CD4-positive, alpha-beta memory T cell (primary cell): ENCODE measurements at regions not wholly inside any gene's neighbourhood (a gene's known extent, or its start where the extent isn't known, plus 50 kb on each side); places are given as distances from the start of the nearest gene placed in this dataset.

Experiments used
- CTCF ChIA-PET: fragments of 350-600 bp; sonication (Branson Sonifier 250); formaldehyde crosslinking; loops from one replicate; lab custom pipeline; 2021; ENCODE audit warnings: inconsistent platforms; ENCODE audit not compliant: partially characterized antibody; lab: Charles Lee
- POLR2A ChIA-PET: fragments of 350-600 bp; sonication (Branson Sonifier 250); formaldehyde crosslinking; loops from one replicate; lab custom pipeline; 2021; ENCODE audit not compliant: partially characterized antibody; lab: Charles Lee
- DNase-seq, 5 donors: peaks; one replicate each; pipeline versions ENCODE4 v3.0.0 to v3.0.0-alpha.2; 2020 to 2022; ENCODE audit warnings: mixed read lengths in 1 of 5
- H3K27ac ChIP-seq: one replicate; pipeline ENCODE4 v1.7.0; 2013; ENCODE audit warnings: low read depth, low read length
- H3K27me3 ChIP-seq: 2 replicates; pipeline ENCODE4 v1.7.0; 2013; ENCODE audit warnings: mild to moderate bottlenecking, low read length, moderate library complexity; ENCODE audit not compliant: insufficient read depth
- H3K36me3 ChIP-seq: 2 replicates; pipeline ENCODE4 v1.7.0; 2013; ENCODE audit warnings: mild to moderate bottlenecking, low read length, moderate library complexity; ENCODE audit not compliant: insufficient read depth
- H3K4me1 ChIP-seq: 2 replicates; pipeline ENCODE4 v1.7.0; 2013; ENCODE audit warnings: mild to moderate bottlenecking, low read length, moderate library complexity; ENCODE audit not compliant: insufficient read depth
- H3K4me3 ChIP-seq, 2 donors: one replicate each; pipeline ENCODE4 v1.7.0; 2013; ENCODE audit warnings: low read length in 2 of 2, mild to moderate bottlenecking in 1 of 2
- H3K9me3 ChIP-seq, 2 donors: one replicate each; pipeline ENCODE4 v1.7.0; 2013; ENCODE audit warnings: low read length in 2 of 2, control low read depth in 1 of 2; ENCODE audit not compliant: control insufficient read depth in 1 of 2
- H3K27ac Mint-ChIP-seq, 7 donors: one replicate each; pipeline ENCODE4 v1.8.0; 2020 to 2021; ENCODE audit warnings: mixed read lengths in 7 of 7, mild to moderate bottlenecking in 6 of 7, inconsistent platforms in 3 of 7, moderate library complexity in 3 of 7
- H3K27me3 Mint-ChIP-seq, 2 donors: one replicate each; pipeline ENCODE4 v1.8.0; 2020 to 2021; ENCODE audit warnings: mixed read lengths in 2 of 2
- H3K36me3 Mint-ChIP-seq, 2 donors: one replicate each; pipeline ENCODE4 v1.8.0; 2020 to 2021; ENCODE audit warnings: mixed read lengths in 2 of 2, inconsistent platforms in 1 of 2, mild to moderate bottlenecking in 1 of 2
- H3K4me1 Mint-ChIP-seq, 4 donors: one replicate each; pipeline ENCODE4 v1.8.0; 2020 to 2021; ENCODE audit warnings: mixed read lengths in 4 of 4, mild to moderate bottlenecking in 1 of 4
- H3K4me3 Mint-ChIP-seq, 8 donors: one replicate each; pipeline ENCODE4 v1.8.0; 2020 to 2021; ENCODE audit warnings: mixed read lengths in 8 of 8, mild to moderate bottlenecking in 7 of 8, moderate library complexity in 6 of 8, inconsistent platforms in 3 of 8
- H3K9me3 Mint-ChIP-seq, 8 donors: one replicate each; pipeline ENCODE4 v1.8.0; 2020 to 2021; ENCODE audit warnings: mixed read lengths in 8 of 8, mild to moderate bottlenecking in 5 of 8, inconsistent platforms in 3 of 8, moderate library complexity in 1 of 8
- intact Hi-C: fragments of 100-400 bp; cut with micrococcal nuclease; formaldehyde crosslinking; loops from one replicate; pipeline ENCODE4 v1.15.1; 2023

DNA sequence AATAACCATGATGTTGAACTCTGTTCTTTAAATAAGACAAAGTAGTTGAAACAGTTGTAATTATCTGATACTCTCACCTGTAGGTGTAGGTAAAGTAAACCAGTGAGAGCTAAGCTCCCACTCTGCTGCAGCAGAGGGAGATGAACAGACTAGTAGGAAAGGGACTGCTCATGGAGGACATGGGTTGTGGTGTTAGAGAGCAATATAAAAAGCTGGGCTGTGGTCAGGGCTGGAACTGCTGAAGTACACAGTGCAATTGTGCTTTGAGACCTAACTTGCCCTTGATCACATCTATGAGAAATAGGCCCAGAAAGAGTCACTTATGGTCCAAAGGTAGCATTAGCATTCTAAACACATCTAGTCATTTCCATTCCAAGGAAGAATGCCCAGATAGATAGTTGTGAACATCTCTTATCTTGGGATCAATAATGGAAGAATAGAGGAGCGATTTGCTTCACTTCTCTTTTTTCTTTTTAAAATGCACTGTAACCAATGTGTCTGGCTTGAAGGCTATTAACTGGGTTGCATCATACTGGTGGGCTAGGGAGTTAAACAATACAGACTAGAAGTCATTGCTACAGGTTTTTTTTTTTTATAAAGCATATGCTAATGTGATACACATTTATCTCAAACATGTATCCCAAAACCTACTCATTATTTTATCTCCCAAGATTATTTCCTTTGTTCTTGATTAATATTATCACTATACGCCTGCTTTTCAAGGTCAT is 251.3 kb upstream of the CENPE start:
- no peak overlapping the region for H3K27ac ChIP-seq
- H3K4me1 Mint-ChIP-seq = no peaks in the 10 kb centered on the region
- no peaks in the 10 kb centered on the region for H3K36me3 ChIP-seq
- H3K36me3 Mint-ChIP-seq = no peaks in the 10 kb centered on the region
- no peak overlapping the region for H3K4me3 ChIP-seq
- CTCF ChIA-PET = no interaction called here
- H3K9me3 ChIP-seq = no peaks in the 10 kb centered on the region
- no peaks in the 10 kb centered on the region for H3K4me1 ChIP-seq
- H3K4me3 Mint-ChIP-seq = no peak overlapping the region
- H3K27me3 ChIP-seq = no peaks in the 10 kb centered on the region
- intact Hi-C loops = no loop called here
- H3K27ac Mint-ChIP-seq = no peak overlapping the region
- no peak for DNase-seq
- POLR2A ChIA-PET = no interaction called here
- peaks cover 0 to 1% of the 10 kb centered on the region in 2 donors for H3K27me3 Mint-ChIP-seq
- peaks cover 0 to 3% (median 0%) of the 10 kb centered on the region in 8 donors for H3K9me3 Mint-ChIP-seq

DNA sequence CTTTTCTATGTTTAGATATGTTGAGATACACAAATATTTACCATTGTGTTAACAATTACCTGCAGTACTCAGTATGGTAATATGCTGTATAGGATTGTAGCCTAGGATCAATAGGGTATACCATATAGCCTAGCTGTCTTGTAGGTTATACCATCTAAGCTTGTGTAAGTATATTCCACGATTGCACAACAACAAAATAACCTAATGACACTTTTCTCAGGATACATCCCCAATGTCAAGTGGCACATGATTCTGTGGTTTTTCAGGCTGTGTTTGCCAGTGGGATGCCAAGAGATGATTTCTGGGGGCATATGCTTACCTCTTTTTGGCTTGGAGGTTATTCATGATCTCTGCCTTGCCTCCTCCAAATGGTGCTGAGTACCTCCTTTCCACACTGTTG is 247.2 kb upstream of the CENPE start:
- Mint-ChIP-seq H3K4me3 (no peak overlapping the region), H3K27ac (no peak overlapping the region), H3K4me1 (no peaks in the 10 kb centered on the region), H3K9me3 (peaks cover 0 to 3% (median 0%) of the 10 kb centered on the region in 8 donors), H3K27me3 (peaks cover 0 to 1% of the 10 kb centered on the region in 2 donors), H3K36me3 (no peaks in the 10 kb centered on the region)
- Histone ChIP-seq H3K9me3 (no peaks in the 10 kb centered on the region), H3K27ac (no peak overlapping the region), H3K4me3 (no peak overlapping the region), H3K27me3 (no peaks in the 10 kb centered on the region), H3K4me1 (no peaks in the 10 kb centered on the region), H3K36me3 (no peaks in the 10 kb centered on the region)
- ChIA-PET POLR2A (no interaction called here), CTCF (interaction anchor here (1.1 kb wide), 1 partner anchor 10 kb away, joined by 3 read pairs; no protein-coding TSS in a partner anchor)
- intact Hi-C loops = no loop called here
- no peak for DNase-seq

DNA sequence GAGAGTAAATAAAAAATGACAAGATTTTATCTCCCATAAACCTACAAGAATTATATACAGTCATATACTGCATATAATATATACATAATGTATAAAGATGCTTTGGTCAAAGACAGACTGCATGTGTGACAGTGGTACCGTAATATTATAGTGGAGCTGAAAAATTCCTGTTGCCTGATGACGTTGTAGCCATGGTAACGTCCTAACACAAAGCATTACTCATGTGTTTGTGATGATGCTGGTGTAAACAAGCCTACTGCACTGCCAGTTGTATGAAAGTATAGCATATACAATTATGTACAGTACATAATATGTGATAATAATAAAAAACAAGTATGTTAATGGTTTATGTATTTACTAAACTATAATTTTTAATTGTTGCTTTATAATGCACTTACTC is 245.2 kb upstream of the CENPE start:
- ChIA-PET CTCF (no interaction called here), POLR2A (no interaction called here)
- no peak overlapping the region for H3K4me3 Mint-ChIP-seq
- peaks cover 0 to 3% (median 0%) of the 10 kb centered on the region in 8 donors for H3K9me3 Mint-ChIP-seq
- DNase-seq = no peak
- no peaks in the 10 kb centered on the region for H3K36me3 Mint-ChIP-seq
- Histone ChIP-seq H3K4me1 (no peaks in the 10 kb centered on the region), H3K27me3 (no peaks in the 10 kb centered on the region), H3K4me3 (no peak overlapping the region), H3K36me3 (no peaks in the 10 kb centered on the region), H3K9me3 (no peaks in the 10 kb centered on the region), H3K27ac (no peak overlapping the region)
- H3K4me1 Mint-ChIP-seq = no peaks in the 10 kb centered on the region
- intact Hi-C loops = no loop called here
- peaks cover 0 to 1% of the 10 kb centered on the region in 2 donors for H3K27me3 Mint-ChIP-seq
- no peak overlapping the region for H3K27ac Mint-ChIP-seq

DNA sequence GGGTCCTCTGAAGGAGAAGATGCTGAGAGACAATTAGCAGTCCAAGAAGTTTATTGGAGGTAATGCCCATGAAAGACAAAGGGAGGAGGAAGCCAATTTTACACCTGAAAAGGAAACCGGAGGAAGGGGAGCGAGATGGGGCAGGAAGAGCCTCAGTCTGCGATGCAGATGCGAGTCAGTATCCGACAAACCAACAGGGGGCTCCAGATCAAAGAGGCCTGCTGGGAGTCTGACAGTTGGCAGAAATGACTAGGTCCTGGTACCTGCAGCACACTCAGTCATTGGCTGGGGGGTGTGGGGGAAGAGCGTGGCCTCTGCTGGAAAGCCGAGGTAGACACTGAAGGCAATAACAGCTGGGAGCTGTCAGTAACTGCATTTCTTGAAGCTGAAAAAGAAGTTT is 231.1 kb upstream of the CENPE start:
- Histone ChIP-seq H3K36me3 (no peaks in the 10 kb centered on the region), H3K9me3 (no peaks in the 10 kb centered on the region), H3K27me3 (no peaks in the 10 kb centered on the region), H3K4me3 (no peak overlapping the region), H3K4me1 (no peaks in the 10 kb centered on the region), H3K27ac (no peak overlapping the region)
- no peaks in the 10 kb centered on the region for H3K4me1 Mint-ChIP-seq
- DNase-seq = no peak
- intact Hi-C loops = no loop called here
- POLR2A ChIA-PET = no interaction called here
- peaks cover 0 to 5% (median 0%) of the 10 kb centered on the region in 8 donors for H3K9me3 Mint-ChIP-seq
- H3K4me3 Mint-ChIP-seq = no peak overlapping the region
- H3K27ac Mint-ChIP-seq = no peak overlapping the region
- CTCF ChIA-PET = no interaction called here
- peaks cover 0 to 2% of the 10 kb centered on the region in 2 donors for H3K27me3 Mint-ChIP-seq
- H3K36me3 Mint-ChIP-seq = no peaks in the 10 kb centered on the region

DNA sequence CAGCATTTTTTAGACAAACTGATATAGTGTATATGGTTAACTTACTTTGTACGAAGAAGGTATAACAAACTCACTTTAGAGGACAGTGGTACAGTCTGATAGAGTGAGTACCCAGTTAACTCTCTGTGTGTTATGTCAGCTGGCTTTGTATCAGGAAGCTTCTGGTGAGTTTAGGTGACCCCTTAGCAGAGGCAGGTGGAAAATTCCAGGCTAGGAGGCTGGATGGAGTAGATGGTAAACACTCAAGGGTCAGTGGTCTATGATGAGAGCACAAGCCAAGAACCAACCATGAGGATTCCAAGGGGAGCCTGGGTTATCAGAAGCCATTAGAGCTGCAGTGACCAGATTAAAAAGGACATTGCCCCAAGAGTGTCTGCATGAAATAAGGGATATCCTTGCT is 227.3 kb upstream of the CENPE start:
- H3K4me3 ChIP-seq = no peak overlapping the region
- ChIA-PET POLR2A (no interaction called here), CTCF (no interaction called here)
- H3K4me1 ChIP-seq = no peaks in the 10 kb centered on the region
- H3K27ac Mint-ChIP-seq = no peak overlapping the region
- H3K9me3 Mint-ChIP-seq = peaks cover 0 to 4% (median 0%) of the 10 kb centered on the region in 8 donors
- no peak overlapping the region for H3K27ac ChIP-seq
- no peaks in the 10 kb centered on the region for H3K36me3 ChIP-seq
- H3K9me3 ChIP-seq = no peaks in the 10 kb centered on the region
- H3K4me3 Mint-ChIP-seq = no peak overlapping the region
- H3K27me3 Mint-ChIP-seq = peaks cover 0 to 2% of the 10 kb centered on the region in 2 donors
- intact Hi-C loops = no loop called here
- H3K27me3 ChIP-seq = no peaks in the 10 kb centered on the region
- no peaks in the 10 kb centered on the region for H3K4me1 Mint-ChIP-seq
- DNase-seq = no peak
- no peaks in the 10 kb centered on the region for H3K36me3 Mint-ChIP-seq

DNA sequence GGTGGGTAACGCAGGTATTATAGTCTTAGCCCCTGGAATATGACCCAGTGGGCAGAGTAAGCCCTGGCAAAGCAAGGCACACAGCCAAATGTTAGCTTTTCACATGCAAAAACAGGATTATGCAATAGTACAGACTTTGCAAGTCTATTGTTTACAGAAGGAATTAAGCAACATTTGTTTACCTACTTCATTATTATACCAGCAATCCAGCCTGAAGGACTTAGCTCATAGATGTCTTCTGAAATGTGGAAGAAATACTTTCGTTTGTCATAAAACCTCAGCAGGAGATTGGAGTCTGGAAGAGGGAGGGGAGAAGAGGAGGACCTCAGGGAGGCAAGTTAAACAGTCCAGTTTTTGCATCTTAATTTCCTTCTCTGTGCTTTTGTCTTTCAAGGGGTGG is 226.7 kb upstream of the CENPE start:
- Histone ChIP-seq H3K27ac (no peak overlapping the region), H3K4me3 (no peak overlapping the region), H3K9me3 (no peaks in the 10 kb centered on the region), H3K36me3 (no peaks in the 10 kb centered on the region), H3K27me3 (no peaks in the 10 kb centered on the region), H3K4me1 (no peaks in the 10 kb centered on the region)
- H3K36me3 Mint-ChIP-seq = no peaks in the 10 kb centered on the region
- H3K27me3 Mint-ChIP-seq = peaks cover 0 to 2% of the 10 kb centered on the region in 2 donors
- ChIA-PET POLR2A (no interaction called here), CTCF (no interaction called here)
- H3K9me3 Mint-ChIP-seq = peaks cover 0 to 4% (median 0%) of the 10 kb centered on the region in 8 donors
- intact Hi-C loops = no loop called here
- no peak overlapping the region for H3K27ac Mint-ChIP-seq
- no peaks in the 10 kb centered on the region for H3K4me1 Mint-ChIP-seq
- DNase-seq = no peak
- no peak overlapping the region for H3K4me3 Mint-ChIP-seq

DNA sequence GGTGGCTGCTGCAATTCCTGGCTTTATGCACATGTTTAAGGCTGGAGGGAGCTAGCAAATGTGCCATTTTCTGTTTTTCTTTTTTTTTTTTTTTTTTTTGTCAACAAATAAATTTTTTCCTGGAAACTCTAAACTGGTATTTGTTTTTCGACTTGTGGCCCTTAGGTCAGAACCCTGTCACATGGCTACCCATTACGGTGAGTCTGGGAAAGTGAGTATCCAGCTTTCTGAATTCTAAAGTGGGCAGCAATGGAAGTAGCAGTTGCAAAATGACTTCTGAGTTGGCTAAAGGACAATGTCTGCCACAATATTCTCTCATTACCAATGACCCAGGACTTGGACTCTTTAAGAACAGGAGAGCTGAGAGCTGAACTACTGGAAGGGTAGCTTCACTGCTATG is 225.1 kb upstream of the CENPE start:
- Mint-ChIP-seq H3K36me3 (no peaks in the 10 kb centered on the region), H3K4me1 (no peaks in the 10 kb centered on the region), H3K27ac (no peak overlapping the region), H3K9me3 (peaks cover 0 to 7% (median under 1%) of the 10 kb centered on the region in 8 donors), H3K27me3 (no peaks in the 10 kb centered on the region), H3K4me3 (no peak overlapping the region)
- no peaks in the 10 kb centered on the region for H3K4me1 ChIP-seq
- no peaks in the 10 kb centered on the region for H3K27me3 ChIP-seq
- H3K27ac ChIP-seq = no peak overlapping the region
- DNase-seq = no peak
- H3K9me3 ChIP-seq = no peaks in the 10 kb centered on the region
- intact Hi-C loops = no loop called here
- ChIA-PET POLR2A (no interaction called here), CTCF (no interaction called here)
- H3K4me3 ChIP-seq = no peak overlapping the region
- no peaks in the 10 kb centered on the region for H3K36me3 ChIP-seq
